ENCODE measurements at regions not wholly inside any gene's neighbourhood (a gene's known extent, or its start where the extent isn't known, plus 50 kb on each side); places are given as distances from the start of the nearest gene placed in this dataset.
"Not testable (repeated sequence)": the region's sequence is repeated elsewhere in the genome, so short reads cannot be mapped to it uniquely, and the experiment has no call there.

GRCh38 chr4:159552979-159553768 lies 450.3 kb downstream of the RAPGEF2 start:
- DNase-seq = no peak

DNA sequence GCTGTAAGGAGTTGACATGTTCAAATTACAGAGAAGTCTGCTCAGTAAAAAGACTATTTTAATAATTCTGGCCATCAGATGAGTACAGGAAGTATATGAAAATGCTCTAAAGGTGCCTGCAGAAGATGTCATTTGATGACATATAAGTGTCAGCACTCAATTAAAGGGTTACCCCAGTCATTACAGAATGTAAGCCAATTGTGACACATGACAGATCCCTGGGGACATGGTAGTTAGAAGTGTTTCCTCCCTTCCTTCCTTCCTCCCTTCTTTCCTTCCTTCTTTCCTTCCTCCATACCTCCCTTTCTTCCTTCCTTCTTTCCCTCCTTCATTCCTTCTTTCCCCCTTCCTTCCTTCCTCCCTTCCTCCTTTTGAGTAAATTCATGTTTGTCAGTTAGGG lies 453.0 kb downstream of the RAPGEF2 start:
- DNase-seq = no peak

GRCh38 chr4:159562366-159562765 lies 459.5 kb downstream of the RAPGEF2 start:
- DNase-seq = no peak

DNA sequence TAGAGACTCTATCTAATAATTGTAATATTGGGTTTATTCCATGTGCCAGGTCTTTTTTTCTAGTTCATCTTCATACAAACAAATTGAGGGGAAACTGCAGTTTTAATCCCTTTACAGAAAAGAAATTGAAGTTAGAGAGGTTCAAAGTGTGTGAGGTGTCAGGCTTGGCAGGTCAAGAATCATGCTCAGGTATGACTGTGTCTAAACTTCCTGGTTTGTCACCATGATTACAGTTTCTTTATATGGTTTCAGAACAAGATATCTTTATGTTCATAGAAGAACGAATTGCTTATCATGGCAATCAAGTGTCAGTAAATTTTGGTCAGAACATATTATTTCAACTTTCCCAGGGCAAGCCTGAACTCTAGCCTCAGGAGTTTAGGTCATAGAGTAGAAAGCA lies 460.4 kb downstream of the RAPGEF2 start:
- DNase-seq = no peak

- no peak for DNase-seq
Observed at GRCh38 chr4:159564615-159565014, 461.7 kb downstream of the RAPGEF2 start.

- no peak for DNase-seq
Observed at GRCh38 chr4:159566786-159567185, 463.9 kb downstream of the RAPGEF2 start.

- DNase-seq = no peak
Observed at GRCh38 chr4:159577241-159577640, 474.4 kb downstream of the RAPGEF2 start.

- DNase-seq = no peak
Observed at GRCh38 chr4:159582685-159583084, 479.8 kb downstream of the RAPGEF2 start.

- DNase-seq = no peak
Observed at GRCh38 chr4:159592898-159593556, 490.1 kb downstream of the RAPGEF2 start.

DNA sequence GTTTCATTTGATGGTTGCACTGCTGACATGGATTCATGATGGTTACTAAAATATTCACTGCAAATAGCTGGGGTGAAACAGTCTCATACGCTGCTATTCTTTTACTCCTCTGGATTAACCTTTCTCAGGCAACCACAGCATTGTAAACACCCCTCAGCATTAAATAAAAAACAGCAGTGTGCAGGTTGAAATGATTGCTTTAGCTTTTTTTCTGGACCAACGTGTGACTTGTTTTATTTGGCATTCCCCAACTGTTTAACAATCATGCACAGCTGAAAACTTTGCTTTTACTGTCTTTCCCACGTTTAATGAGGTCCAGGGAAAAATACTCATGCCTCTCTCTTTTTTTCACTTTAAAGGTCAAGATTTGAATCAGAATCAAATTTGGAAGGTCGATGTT lies 490.8 kb downstream of the RAPGEF2 start:
- DNase-seq = no peak

- DNase-seq = no peak
Observed at GRCh38 chr4:159594576-159594975, 491.7 kb downstream of the RAPGEF2 start.

DNA sequence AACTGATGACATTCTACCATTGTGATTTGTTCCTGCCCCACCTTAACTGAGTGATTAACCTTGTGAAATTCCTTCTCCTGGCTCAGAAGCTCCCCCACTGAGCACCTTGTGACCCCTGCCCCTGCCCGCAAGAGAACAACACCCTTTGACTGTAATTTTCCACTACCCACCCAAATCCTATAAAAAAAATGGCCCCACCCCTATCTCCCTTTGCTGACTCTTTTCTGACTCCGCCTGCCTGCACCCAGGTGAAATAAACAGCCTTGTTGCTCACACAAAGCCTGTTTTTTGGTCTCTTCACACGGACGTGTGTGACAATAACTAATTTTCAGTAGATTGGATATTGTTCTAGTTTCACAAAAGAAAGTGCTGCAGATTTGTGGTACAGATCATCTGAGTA lies 492.2 kb downstream of the RAPGEF2 start:
- not testable (repeated sequence) for DNase-seq

- no peak for DNase-seq
Observed at GRCh38 chr4:159598602-159599001, 495.7 kb downstream of the RAPGEF2 start.

- no peak for DNase-seq
Observed at GRCh38 chr4:159600061-159600460, 497.2 kb downstream of the RAPGEF2 start.

DNA sequence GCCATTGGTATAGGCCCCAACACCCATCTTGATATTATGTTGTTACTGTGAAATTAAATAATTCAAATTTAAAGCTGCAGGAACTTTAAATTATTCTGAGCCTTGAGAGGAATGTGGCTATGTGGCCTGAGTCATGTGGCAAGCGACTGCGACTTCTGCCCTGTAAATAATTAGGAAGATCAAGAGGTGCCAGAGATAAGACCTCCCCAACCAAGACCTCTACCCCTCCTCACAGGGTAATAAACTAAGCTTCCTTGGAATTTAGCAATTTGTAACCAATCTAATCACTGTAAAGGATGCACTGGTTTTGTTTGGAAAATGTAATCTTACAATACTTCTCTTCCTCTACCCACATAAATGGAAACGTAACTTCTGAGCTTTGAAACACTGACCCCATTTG lies 501.9 kb downstream of the RAPGEF2 start:
- no peak for DNase-seq

DNA sequence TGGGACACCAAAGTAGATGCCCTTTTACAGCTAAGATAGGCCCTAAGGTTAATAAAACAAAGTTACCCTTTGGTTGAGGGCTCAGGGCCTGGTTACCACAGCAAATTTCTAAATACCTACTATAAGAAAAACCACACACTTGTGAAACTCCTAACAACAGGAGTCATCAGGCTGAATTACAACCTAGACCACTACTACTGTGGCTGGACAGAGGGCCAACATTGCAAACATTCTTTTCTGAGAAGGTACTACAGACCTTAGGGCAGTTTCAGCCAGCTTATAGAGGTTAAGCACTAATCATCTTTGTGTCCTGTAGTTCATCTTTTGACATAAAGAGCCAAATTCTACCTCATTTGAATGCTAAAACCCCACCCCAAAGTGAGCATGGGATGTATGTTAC lies 504.0 kb downstream of the RAPGEF2 start:
- DNase-seq = no peak

GRCh38 chr4:159607809-159608208 lies 504.9 kb downstream of the RAPGEF2 start:
- no peak for DNase-seq

DNA sequence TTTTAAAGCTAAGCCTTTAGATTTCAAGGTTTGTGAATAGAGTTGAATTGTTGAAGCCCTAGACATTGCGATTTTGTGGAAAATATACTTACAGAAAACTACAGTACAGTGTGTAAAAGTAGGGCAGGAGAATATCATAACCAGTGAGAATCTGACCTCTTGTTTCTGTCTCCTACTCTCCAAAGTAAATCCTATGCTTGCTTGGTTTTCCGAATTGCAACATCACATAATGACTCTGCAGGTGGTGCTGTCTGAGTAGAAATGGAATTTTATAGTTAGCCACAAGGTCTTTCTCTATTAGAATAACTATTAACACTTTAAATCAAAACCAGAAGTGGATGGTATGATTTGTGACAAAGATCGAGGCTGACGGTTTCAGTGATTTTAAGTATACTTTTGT lies 505.6 kb downstream of the RAPGEF2 start:
- DNase-seq = no peak

DNA sequence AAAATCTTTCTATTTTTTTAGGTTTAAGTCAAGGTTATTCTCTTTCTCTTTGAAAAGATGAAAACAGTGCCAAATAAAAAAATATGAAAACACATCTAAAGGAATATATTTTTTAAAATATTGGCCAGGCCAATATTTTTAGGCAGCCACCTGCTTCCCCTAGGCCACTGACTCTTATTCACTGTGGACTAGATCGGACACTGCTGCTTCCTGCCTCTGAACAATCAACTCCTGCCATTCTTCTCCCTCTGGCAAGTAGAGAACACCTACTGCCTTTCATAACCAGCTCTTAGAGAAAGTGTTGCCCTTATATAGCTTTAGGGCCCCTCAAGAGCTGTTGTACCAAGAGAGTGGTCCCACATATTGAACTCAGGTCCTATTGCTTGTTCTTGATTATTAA lies 529.2 kb downstream of the RAPGEF2 start:
- DNase-seq = no peak

GRCh38 chr4:159639671-159640323 lies 536.9 kb downstream of the RAPGEF2 start:
- DNase-seq = no peak

DNA sequence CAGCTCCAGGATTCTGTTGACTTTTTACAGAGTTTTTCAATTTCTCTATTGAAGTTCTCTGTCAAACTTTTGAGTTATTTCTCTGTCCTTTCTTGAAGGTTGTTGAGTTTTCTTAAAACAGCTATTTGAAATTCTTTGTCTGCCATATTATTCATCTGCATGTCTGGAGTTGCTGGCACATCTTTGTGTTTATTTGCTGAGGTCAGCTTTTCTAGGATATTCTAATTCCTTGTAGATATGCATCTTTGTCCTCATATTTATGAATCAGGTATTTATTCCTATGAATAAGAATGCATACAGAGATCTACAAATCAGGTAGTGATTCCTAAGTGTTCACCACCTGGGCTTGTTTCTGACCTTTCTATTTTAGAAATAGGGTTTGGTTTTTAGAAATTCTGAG lies 546.4 kb downstream of the RAPGEF2 start:
- no peak for DNase-seq

GRCh38 chr4:159652871-159653270 lies 550.0 kb downstream of the RAPGEF2 start:
- DNase-seq = no peak

DNA sequence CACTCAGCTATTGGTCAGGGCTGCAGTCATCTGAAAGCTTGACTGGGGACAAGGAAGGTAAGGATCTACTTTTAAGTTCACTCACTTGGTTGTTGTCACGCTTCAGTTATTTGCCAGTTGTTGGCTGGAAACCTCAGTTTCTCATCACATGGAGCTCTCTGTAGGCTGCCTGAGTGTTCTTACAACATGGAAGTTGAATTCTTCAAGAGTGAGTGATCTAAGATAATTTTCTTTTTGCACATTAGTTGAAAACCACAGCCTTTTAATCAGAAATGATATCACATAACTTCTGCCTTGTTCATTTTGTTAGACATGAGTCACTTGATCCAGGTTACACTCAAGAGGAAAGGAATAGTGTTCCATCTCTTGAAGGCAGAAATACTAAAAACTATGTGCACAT lies 552.7 kb downstream of the RAPGEF2 start:
- DNase-seq = peak in 1 of 2 experiments; percentile 2

DNA sequence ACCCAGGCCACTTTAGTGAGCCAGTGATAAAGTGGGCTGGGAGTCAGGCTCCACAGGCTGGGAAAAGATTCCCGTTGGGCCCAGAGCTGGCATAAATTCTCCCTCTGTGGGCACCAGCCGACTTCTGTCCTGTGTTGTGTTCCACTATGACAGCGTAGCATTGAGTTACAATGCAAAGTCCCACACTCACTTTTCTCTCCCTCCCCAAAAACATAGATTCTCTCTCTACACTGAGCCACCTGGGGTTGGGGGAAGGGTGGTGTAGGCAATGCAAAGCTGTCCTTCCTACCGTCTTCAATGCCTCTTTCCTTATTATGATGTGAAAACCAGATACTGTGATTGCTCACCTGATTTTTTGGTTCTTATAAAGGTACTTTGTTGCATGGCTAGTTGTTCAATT lies 566.2 kb downstream of the RAPGEF2 start:
- DNase-seq = no peak
